GM21619 (cell line): ENCODE measurements at regions not wholly inside any gene's neighbourhood (a gene's known extent, or its start where the extent isn't known, plus 50 kb on each side); places are given as distances from the start of the nearest gene placed in this dataset.

Source experiments
- ATAC-seq: cut with Tn5 transposase; IDR thresholded peaks from one replicate; pipeline ENCODE4 v1.9.1; 2021; ENCODE audit not compliant: unreplicated experiment

- ATAC-seq = no peak
These were observed 582.6 kb upstream of the CDH5 start for GRCh38 chr16:65783709-65784474.

GRCh38 chr16:65782611-65783600 lies 583.6 kb upstream of the CDH5 start:
- ATAC-seq = no peak

GRCh38 chr16:65781855-65782254 lies 584.6 kb upstream of the CDH5 start:
- no peak for ATAC-seq

- ATAC-seq = no peak
These were observed 585.1 kb upstream of the CDH5 start for GRCh38 chr16:65781363-65781762.

GRCh38 chr16:65779201-65779600 lies 587.3 kb upstream of the CDH5 start:
- no peak for ATAC-seq

GRCh38 chr16:65776639-65777183 lies 589.8 kb upstream of the CDH5 start:
- no peak for ATAC-seq

GRCh38 chr16:65775829-65776228 lies 590.7 kb upstream of the CDH5 start:
- ATAC-seq = no peak

- ATAC-seq = no peak
These were observed 592.1 kb upstream of the CDH5 start for GRCh38 chr16:65774350-65774749.

GRCh38 chr16:65773301-65773874 lies 593.1 kb upstream of the CDH5 start:
- ATAC-seq = no peak

GRCh38 chr16:65772134-65772732 lies 594.3 kb upstream of the CDH5 start:
- ATAC-seq = no peak

- no peak for ATAC-seq
These were observed 594.8 kb upstream of the CDH5 start for GRCh38 chr16:65771707-65772106.

GRCh38 chr16:65770752-65771151 lies 595.7 kb upstream of the CDH5 start:
- ATAC-seq = no peak

GRCh38 chr16:65769776-65770438 lies 596.6 kb upstream of the CDH5 start:
- ATAC-seq = no peak

GRCh38 chr16:65769055-65769465 lies 597.4 kb upstream of the CDH5 start:
- no peak for ATAC-seq

- no peak for ATAC-seq
These were observed 599.4 kb upstream of the CDH5 start for GRCh38 chr16:65767125-65767524.

- ATAC-seq = no peak
These were observed 602.7 kb upstream of the CDH5 start for GRCh38 chr16:65763640-65764305.

- no peak for ATAC-seq
These were observed 605.6 kb upstream of the CDH5 start for GRCh38 chr16:65760874-65761273.

- no peak for ATAC-seq
These were observed 607.9 kb upstream of the CDH5 start for GRCh38 chr16:65758620-65759019.

GRCh38 chr16:65757064-65757463 lies 609.4 kb upstream of the CDH5 start:
- no peak for ATAC-seq

GRCh38 chr16:65756163-65756562 lies 610.3 kb upstream of the CDH5 start:
- no peak for ATAC-seq
